Mucosa of descending colon (tissue), 3 donors: ENCODE measurements at regions not wholly inside any gene's neighbourhood (a gene's known extent, or its start where the extent isn't known, plus 50 kb on each side); places are given as distances from the start of the nearest gene placed in this dataset.

Source experiments
- ATAC-seq: fragments of 200-7000 bp; cut with Tn5 transposase; one replicate; pipeline ENCODE4 v1.9.1; 2020; ENCODE audit warnings: mild to moderate bottlenecking, moderate library complexity
- DNase-seq, 3 donors: peaks; one replicate each; pipeline ENCODE4 v3.0.0-alpha.2; 2020
- H3K36me3 ChIP-seq: fragments of 200-600 bp; one replicate; pipeline ENCODE4 v1.8.0; 2021; ENCODE audit warnings: low read depth, mild to moderate bottlenecking
- H3K4me1 ChIP-seq: fragments of 200-600 bp; one replicate; pipeline ENCODE4 v1.8.0; 2021; ENCODE audit warnings: low read depth, mild to moderate bottlenecking
- H3K4me3 ChIP-seq: fragments of 200-600 bp; one replicate; pipeline ENCODE4 v1.8.0; 2021; ENCODE audit warnings: mild to moderate bottlenecking
- H3K9me3 ChIP-seq: fragments of 200-600 bp; one replicate; pipeline ENCODE4 v1.8.0; 2021; ENCODE audit warnings: mild to moderate bottlenecking
- intact Hi-C, 2 donors: fragments of 100-400 bp; cut with DNase I in 1 of 2; cut with micrococcal nuclease in 1 of 2; formaldehyde crosslinking; loops; one replicate each; pipeline versions ENCODE4 v1.11.0 to v1.11.1; 2022; cut with DNase I, micrococcal nuclease
- TF ChIP-seq, protein P1 (sequence below): fragments of 200-600 bp; IDR thresholded peaks from one replicate; pipeline ENCODE4 v1.8.0; 2022; ENCODE audit warnings: antibody characterized with exemption, mild to moderate bottlenecking
- donor health status: DM: no; HTN: no; CAD: no; lungs with moderate emphysema.
- donor health status: DM: no; HTN: no; CAD: no.
- donor health status: DM: no; HTN: yes; CAD: no.

DNA sequence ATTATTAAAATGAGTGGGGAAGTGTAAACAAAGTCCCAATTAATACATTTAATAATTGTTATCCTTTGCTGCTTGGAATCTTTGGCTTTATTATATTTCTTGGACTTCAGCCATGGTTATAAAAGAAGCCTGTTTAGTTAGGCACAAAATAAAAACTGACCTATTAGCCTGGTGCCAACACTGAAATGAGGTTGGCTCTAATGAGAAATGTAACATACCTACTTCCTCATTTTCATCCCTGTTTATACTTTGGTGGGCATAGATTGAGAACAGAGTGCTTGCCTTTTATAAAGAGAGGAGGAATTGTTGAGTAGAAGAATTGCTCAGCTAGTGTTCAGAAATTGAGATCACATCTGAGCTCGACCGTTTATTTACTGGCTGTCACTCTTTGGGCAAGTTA, 471.3 kb downstream of the UTRN start:
- intact Hi-C loops: no loop called here
- Histone ChIP-seq H3K4me1 (no peaks in the 10 kb centered on the region), H3K9me3 (no peaks in the 10 kb centered on the region), H3K36me3 (no peaks in the 10 kb centered on the region), H3K4me3 (no peak overlapping the region)
- DNase-seq (no peak), ATAC-seq (no peak)
- TF ChIP-seq, protein P1, sequence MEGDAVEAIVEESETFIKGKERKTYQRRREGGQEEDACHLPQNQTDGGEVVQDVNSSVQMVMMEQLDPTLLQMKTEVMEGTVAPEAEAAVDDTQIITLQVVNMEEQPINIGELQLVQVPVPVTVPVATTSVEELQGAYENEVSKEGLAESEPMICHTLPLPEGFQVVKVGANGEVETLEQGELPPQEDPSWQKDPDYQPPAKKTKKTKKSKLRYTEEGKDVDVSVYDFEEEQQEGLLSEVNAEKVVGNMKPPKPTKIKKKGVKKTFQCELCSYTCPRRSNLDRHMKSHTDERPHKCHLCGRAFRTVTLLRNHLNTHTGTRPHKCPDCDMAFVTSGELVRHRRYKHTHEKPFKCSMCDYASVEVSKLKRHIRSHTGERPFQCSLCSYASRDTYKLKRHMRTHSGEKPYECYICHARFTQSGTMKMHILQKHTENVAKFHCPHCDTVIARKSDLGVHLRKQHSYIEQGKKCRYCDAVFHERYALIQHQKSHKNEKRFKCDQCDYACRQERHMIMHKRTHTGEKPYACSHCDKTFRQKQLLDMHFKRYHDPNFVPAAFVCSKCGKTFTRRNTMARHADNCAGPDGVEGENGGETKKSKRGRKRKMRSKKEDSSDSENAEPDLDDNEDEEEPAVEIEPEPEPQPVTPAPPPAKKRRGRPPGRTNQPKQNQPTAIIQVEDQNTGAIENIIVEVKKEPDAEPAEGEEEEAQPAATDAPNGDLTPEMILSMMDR: no peak

DNA sequence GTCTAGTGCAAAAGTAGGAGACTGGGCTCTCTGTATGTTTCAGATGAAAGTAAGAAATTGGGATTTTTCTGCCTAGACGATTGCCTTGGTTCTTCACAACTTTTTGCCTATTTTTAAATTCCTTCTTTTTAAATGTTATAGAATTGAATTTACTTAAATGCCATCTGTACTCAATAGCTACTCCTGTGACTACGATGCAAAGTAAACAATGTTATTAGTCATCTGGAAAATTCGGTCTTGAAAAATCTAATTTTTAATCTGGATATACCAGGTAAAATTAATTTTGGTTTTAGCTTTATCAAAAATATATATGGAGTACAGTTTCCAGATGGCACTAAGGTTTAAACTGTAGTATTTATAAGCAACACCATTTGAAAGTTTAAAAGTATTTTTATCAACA, 472.2 kb downstream of the UTRN start:
- Histone ChIP-seq H3K36me3 (no peaks in the 10 kb centered on the region), H3K4me1 (no peaks in the 10 kb centered on the region), H3K9me3 (no peaks in the 10 kb centered on the region), H3K4me3 (no peak overlapping the region)
- intact Hi-C loops: no loop called here
- ATAC-seq: no peak
- TF ChIP-seq, protein P1: no peak
- DNase-seq: no peak

DNA sequence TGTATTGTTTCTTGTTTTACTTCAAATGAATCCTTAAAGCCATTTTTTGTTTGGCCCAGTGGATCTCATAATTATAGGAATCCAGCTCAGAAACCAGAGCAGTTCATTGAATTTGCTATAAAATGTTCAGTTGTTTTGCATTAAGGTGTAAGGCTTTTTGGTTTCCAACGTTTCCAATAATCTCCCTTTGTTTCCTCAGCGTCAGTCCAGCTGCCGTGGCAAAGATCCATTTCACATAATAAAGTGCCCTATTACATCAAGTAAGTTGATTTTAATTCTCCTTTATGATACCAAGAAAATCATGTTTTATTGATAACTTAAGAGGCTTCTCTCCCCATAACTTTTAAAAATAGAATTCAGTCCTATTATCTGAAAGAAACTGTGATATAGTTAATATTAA, 472.6 kb downstream of the UTRN start:
- Histone ChIP-seq H3K9me3 (no peaks in the 10 kb centered on the region), H3K36me3 (no peaks in the 10 kb centered on the region), H3K4me1 (no peaks in the 10 kb centered on the region), H3K4me3 (no peak overlapping the region)
- no peak for DNase-seq
- intact Hi-C loops: no loop called here
- ATAC-seq: no peak
- TF ChIP-seq, protein P1: no peak

DNA sequence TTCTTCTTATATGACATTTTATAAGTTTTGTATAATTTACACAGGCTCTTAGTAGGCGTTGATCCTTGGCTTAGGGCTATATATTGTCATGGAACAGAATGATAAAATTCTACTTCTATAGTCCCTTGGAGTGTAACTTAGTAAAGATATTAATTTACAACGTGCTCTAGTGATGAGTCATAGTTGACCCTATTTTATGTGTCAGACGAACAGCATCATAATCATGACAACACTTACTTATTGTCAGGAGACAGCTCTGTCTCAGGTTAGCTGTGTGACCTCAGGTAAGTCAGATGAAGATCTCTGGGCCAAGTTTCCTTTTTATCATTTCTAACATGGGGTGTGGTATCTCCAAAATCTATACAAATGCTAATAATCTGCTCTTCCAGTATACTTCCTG, 473.5 kb downstream of the UTRN start:
- Histone ChIP-seq H3K4me1 (no peaks in the 10 kb centered on the region), H3K36me3 (no peaks in the 10 kb centered on the region), H3K4me3 (no peak overlapping the region), H3K9me3 (no peaks in the 10 kb centered on the region)
- TF ChIP-seq, protein P1: no peak
- no peak for DNase-seq
- intact Hi-C loops: no loop called here
- no peak for ATAC-seq

DNA sequence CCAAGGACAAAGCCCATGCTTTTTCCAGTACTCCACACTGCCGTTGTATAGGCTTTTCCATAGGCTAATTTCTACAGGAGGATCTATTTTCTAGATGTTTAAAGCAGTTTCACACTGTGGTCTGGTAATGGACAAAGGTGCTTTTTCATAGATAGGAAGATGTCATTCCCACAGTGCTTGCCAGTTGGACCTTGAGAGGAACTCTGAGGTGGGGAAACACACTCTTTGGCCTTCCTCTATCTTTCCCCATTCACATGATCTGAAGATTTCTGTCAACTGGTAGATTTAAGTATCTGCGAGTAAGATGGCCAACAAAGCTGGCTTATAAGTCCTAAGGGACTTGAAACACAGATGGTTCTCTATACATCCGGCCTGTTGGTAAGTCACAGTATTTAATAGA, 477.3 kb downstream of the UTRN start:
- ATAC-seq: no peak
- DNase-seq: no peak
- Histone ChIP-seq H3K36me3 (no peaks in the 10 kb centered on the region), H3K4me3 (no peak overlapping the region), H3K9me3 (no peaks in the 10 kb centered on the region), H3K4me1 (no peaks in the 10 kb centered on the region)
- intact Hi-C loops: no loop called here
- TF ChIP-seq, protein P1: no peak

DNA sequence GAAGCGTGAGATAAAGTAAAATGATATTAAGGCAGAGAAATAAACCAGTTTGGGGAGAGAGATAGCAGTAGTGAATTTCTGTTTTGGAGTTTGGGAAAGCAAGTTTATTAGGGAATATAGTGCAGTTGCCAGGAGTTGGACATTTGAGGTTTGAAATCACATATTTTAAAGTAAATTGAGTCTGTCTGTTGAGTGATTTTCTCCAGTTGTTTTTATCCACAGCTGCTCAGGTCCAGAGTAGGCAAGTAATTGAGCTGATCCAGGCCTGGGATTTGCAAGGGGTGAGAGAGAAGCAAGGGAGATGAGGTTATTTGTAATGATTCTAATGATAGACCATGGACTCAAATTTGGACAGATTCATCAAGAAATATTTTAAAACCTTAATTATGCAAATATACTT, 481.9 kb downstream of the UTRN start:
- ATAC-seq: no peak
- Histone ChIP-seq H3K9me3 (no peaks in the 10 kb centered on the region), H3K4me3 (no peak overlapping the region), H3K4me1 (no peaks in the 10 kb centered on the region), H3K36me3 (no peaks in the 10 kb centered on the region)
- TF ChIP-seq, protein P1: no peak
- intact Hi-C loops: no loop called here
- no peak for DNase-seq
